ENCODE measurements at regions not wholly inside any gene's neighbourhood (a gene's known extent, or its start where the extent isn't known, plus 50 kb on each side); places are given as distances from the start of the nearest gene placed in this dataset.

GRCh38 chr13:107348925-107349324 lies 781.0 kb upstream of the ARGLU1 start:
- Mint-ChIP-seq H3K9me3 (ENCODE audit: unreplicated experiment) (peaks cover 4% of the 10 kb centered on the region), H3K27ac (ENCODE audit: unreplicated experiment) (no peak overlapping the region), H3K4me1 (ENCODE audit: low read depth, unreplicated experiment) (no peaks in the 10 kb centered on the region), H3K4me3 (ENCODE audit: unreplicated experiment) (no peak overlapping the region), H3K36me3 (ENCODE audit: low read depth, unreplicated experiment) (no peaks in the 10 kb centered on the region), H3K27me3 (ENCODE audit: low read depth, unreplicated experiment) (no peaks in the 10 kb centered on the region)
- no peak overlapping the region for H3K4me3 ChIP-seq (ENCODE audit: insufficient read depth, low read depth, low read length)
- no peaks in the 10 kb centered on the region for H3K4me1 ChIP-seq (ENCODE audit: insufficient read depth, low read length)
- TF ChIP-seq CTCF (IDR thresholded peaks at IDR 0.05; ENCODE audit: insufficient read depth, low read depth, low read length) (no peak), EZH2 (IDR thresholded peaks at IDR 0.05; ENCODE audit: insufficient read depth, low read length) (no peak)
- H3K27ac ChIP-seq (ENCODE audit: low read depth, low read length), result no peak overlapping the region
- H3K9me3 ChIP-seq (ENCODE audit: insufficient read depth, low read depth, low read length), result no peaks in the 10 kb centered on the region
- H4K20me1 ChIP-seq (ENCODE audit: insufficient read depth, low read length), result no peaks in the 10 kb centered on the region
- DNase-seq (ENCODE audit: low read depth), result peak; percentile 11
- H3K79me2 ChIP-seq (ENCODE audit: insufficient read depth, low read length), result no peaks in the 10 kb centered on the region
- H3K27me3 ChIP-seq (ENCODE audit: insufficient read depth, low read length), result no peaks in the 10 kb centered on the region
- H3K36me3 ChIP-seq (ENCODE audit: insufficient read depth, low read length), result no peaks in the 10 kb centered on the region
- H3K4me2 ChIP-seq (ENCODE audit: low read length), result no peak overlapping the region
- FAIRE-seq, result no peak
- no peak overlapping the region for H3K9ac ChIP-seq (ENCODE audit: low read length)
- no peak overlapping the region for H2AFZ ChIP-seq (ENCODE audit: low read depth, low read length)

DNA sequence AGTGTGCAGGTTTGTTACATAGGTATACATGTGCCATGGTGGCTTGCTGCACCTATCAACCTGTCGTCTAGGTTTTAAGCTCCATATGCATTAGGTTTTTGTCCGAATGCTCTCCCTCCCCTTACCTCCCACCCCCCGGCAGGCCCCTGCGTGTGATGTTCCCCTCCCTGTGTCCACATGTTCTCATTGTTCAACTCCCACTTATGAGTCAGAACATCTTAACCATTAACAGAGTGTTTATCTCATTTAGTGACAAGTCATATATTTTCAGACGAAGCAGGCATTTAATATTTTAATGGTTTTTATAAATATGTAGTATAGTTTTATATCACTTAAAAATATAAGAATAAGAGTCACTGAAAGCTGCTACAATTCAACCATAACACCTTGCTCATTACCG lies 780.5 kb upstream of the ARGLU1 start:
- Histone ChIP-seq H3K4me1 (ENCODE audit: insufficient read depth, low read length) (no peaks in the 10 kb centered on the region), H3K36me3 (ENCODE audit: insufficient read depth, low read length) (no peaks in the 10 kb centered on the region), H3K9ac (ENCODE audit: low read length) (no peak overlapping the region), H3K27ac (ENCODE audit: low read depth, low read length) (no peak overlapping the region), H3K79me2 (ENCODE audit: insufficient read depth, low read length) (no peaks in the 10 kb centered on the region), H2AFZ (ENCODE audit: low read depth, low read length) (no peak overlapping the region), H3K4me3 (ENCODE audit: insufficient read depth, low read depth, low read length) (no peak overlapping the region), H3K27me3 (ENCODE audit: insufficient read depth, low read length) (no peaks in the 10 kb centered on the region), H3K4me2 (ENCODE audit: low read length) (no peak overlapping the region), H4K20me1 (ENCODE audit: insufficient read depth, low read length) (no peaks in the 10 kb centered on the region), H3K9me3 (ENCODE audit: insufficient read depth, low read depth, low read length) (no peaks in the 10 kb centered on the region)
- no peak for DNase-seq (ENCODE audit: low read depth)
- Mint-ChIP-seq H3K9me3 (ENCODE audit: unreplicated experiment) (peaks cover 4% of the 10 kb centered on the region), H3K4me1 (ENCODE audit: low read depth, unreplicated experiment) (no peaks in the 10 kb centered on the region), H3K27me3 (ENCODE audit: low read depth, unreplicated experiment) (no peaks in the 10 kb centered on the region), H3K4me3 (ENCODE audit: unreplicated experiment) (no peak overlapping the region), H3K27ac (ENCODE audit: unreplicated experiment) (no peak overlapping the region), H3K36me3 (ENCODE audit: low read depth, unreplicated experiment) (no peaks in the 10 kb centered on the region)
- FAIRE-seq, result no peak
- no peak for TF ChIP-seq EZH2 (IDR thresholded peaks at IDR 0.05; ENCODE audit: insufficient read depth, low read length)
- TF ChIP-seq CTCF (IDR thresholded peaks at IDR 0.05; ENCODE audit: insufficient read depth, low read depth, low read length), result no peak

DNA sequence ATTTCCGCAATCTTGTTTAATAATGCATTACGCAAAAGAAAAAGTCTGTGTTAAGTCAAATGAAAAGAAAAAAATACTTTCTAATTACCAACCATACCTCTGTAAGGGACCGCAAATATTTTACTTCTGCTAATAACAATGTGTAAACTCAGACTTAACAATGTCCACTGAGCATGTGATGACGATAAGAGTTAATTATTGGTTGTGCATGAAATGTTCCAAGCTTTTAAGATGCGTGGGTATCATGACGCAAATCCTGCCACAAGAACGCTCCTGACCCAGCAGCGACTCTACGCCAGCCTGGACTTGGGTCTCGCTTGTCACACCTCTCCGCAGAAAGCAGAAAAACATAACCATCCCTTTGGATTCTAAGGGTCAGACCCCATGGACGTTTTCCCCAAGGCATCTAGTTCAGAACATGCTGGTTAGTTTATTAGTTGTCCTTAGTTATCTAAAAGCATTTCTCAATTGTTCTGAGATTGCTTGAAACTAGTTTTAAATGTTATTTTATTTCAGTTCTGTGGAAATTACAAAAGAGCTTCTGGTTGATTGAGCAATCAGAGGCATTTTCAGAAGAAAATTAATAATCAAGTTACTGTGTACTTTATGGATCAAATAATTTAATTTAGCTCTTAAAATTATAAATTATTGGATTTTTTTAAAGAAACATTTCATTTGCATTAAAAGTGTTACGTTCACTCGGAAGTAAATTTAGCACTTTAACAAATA lies 779.9 kb upstream of the ARGLU1 start:
- H3K79me2 ChIP-seq (ENCODE audit: insufficient read depth, low read length), result no peaks in the 10 kb centered on the region
- H3K36me3 ChIP-seq (ENCODE audit: insufficient read depth, low read length), result no peaks in the 10 kb centered on the region
- no peak overlapping the region for H3K27ac Mint-ChIP-seq (ENCODE audit: unreplicated experiment)
- no peaks in the 10 kb centered on the region for H4K20me1 ChIP-seq (ENCODE audit: insufficient read depth, low read length)
- H3K9me3 Mint-ChIP-seq (ENCODE audit: unreplicated experiment), result peaks cover 4% of the 10 kb centered on the region
- no peak for TF ChIP-seq CTCF (IDR thresholded peaks at IDR 0.05; ENCODE audit: insufficient read depth, low read depth, low read length)
- no peak for TF ChIP-seq EZH2 (IDR thresholded peaks at IDR 0.05; ENCODE audit: insufficient read depth, low read length)
- no peaks in the 10 kb centered on the region for H3K4me1 ChIP-seq (ENCODE audit: insufficient read depth, low read length)
- no peak overlapping the region for H3K4me2 ChIP-seq (ENCODE audit: low read length)
- no peak overlapping the region for H3K27ac ChIP-seq (ENCODE audit: low read depth, low read length)
- H3K4me3 ChIP-seq (ENCODE audit: insufficient read depth, low read depth, low read length), result no peak overlapping the region
- no peaks in the 10 kb centered on the region for H3K4me1 Mint-ChIP-seq (ENCODE audit: low read depth, unreplicated experiment)
- H3K9ac ChIP-seq (ENCODE audit: low read length), result no peak overlapping the region
- DNase-seq (ENCODE audit: low read depth) (no peak), FAIRE-seq (no peak)
- no peaks in the 10 kb centered on the region for H3K36me3 Mint-ChIP-seq (ENCODE audit: low read depth, unreplicated experiment)
- H3K27me3 ChIP-seq (ENCODE audit: insufficient read depth, low read length), result no peaks in the 10 kb centered on the region
- no peak overlapping the region for H2AFZ ChIP-seq (ENCODE audit: low read depth, low read length)
- H3K4me3 Mint-ChIP-seq (ENCODE audit: unreplicated experiment), result no peak overlapping the region
- no peaks in the 10 kb centered on the region for H3K9me3 ChIP-seq (ENCODE audit: insufficient read depth, low read depth, low read length)
- H3K27me3 Mint-ChIP-seq (ENCODE audit: low read depth, unreplicated experiment), result no peaks in the 10 kb centered on the region

Data from astrocyte (in vitro differentiated cells and primary cell).